Activated T-cell treated with anti-CD3 and anti-CD28 coated beads, Interleukin-2, amount 50 U/mL, for 1 hour (primary cell): ENCODE measurements at regions not wholly inside any gene's neighbourhood (a gene's known extent, or its start where the extent isn't known, plus 50 kb on each side); places are given as distances from the start of the nearest gene placed in this dataset.
"Not testable (repeated sequence)": the region's sequence is repeated elsewhere in the genome, so short reads cannot be mapped to it uniquely, and the experiment has no call there.

ENCODE experiments used
- DNase-seq: peaks from one replicate; pipeline ENCODE4 v3.0.0-alpha.2; 2020

DNA sequence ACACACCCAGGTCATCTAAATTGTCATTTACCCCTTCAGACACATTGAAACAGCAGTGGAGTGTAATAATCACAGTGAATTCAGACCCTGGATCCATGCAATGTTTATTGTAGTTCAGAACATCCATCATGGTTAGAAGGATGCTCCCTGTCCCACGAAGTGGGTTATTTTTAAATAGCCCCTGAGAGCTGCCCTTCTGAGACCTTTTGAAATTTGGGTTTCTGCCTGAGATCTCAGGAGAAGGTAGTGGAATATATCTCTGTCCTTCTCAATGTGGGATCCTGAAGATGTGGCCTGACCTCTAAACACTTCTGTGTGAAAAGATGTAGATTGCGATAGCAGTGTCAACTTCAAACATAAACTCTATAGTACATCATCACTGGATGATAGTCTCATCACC is 1080.6 kb downstream of the TMEM121 start:
- no peak for DNase-seq

DNA sequence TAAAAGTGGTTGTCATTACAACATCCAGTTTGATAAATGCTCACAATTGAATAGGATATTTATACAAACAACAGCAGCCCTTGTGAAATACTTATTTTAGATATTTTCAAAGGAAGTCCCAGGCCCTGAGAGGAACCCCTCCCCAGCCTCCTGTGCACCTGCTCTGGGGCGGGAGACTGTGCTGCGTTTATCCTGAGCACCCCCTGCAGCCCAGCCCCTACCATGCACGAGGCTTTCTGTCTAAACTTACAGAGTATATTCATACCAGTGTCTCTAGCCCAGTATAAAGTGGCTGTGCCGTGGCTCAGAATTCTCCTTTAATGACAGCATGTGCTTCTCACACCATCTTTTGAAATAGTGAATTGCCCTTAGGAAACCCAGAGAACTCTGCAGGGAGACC is 1084.3 kb downstream of the TMEM121 start:
- DNase-seq, result no peak

DNA sequence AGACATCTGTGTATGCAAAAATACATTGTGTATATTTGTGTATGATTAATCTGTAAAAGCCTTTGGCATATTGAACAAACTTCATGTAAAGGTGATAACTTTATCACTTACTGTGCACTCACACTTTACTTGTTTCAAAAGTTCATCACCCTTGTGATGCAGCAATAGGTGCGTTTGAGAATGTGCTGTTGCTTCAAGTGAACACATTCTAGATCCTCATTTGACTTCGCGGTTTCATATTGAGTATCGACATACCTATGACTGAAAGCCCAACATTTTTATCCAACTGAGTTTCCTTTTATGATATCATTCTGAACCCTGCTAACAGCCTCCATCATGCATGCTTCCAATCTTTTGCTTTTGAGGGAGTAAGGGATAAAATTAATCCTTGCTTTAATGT is 1086.9 kb downstream of the TMEM121 start:
- no peak for DNase-seq

DNA sequence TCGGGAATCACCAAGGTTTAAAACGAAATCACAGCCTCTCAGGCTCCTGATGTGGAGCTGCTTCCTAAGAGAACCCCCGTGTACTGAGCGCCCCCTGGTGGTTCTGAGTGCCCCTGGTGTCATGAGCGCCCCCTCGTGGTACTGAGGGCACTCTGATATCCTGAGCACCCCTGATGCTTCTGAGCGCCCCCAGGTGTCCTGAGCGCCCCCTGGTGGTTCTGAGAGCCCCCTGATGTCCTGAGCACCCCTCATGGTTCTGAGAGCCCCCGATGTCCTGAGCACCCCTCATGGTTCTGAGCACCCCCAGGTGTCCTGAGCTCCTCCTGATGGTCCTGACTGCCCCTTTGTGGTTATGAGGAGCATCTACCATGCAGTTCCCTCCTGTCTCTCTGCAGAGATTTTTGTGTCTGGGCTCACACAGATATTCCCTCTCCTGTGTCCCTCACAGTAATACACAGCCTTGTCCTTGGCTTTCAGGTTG is 1092.1 kb downstream of the TMEM121 start:
- DNase-seq, result peak; percentile 85

- no peak for DNase-seq
These were observed 1093.2 kb downstream of the TMEM121 start for GRCh38 chr14:106619606-106620005.

DNA sequence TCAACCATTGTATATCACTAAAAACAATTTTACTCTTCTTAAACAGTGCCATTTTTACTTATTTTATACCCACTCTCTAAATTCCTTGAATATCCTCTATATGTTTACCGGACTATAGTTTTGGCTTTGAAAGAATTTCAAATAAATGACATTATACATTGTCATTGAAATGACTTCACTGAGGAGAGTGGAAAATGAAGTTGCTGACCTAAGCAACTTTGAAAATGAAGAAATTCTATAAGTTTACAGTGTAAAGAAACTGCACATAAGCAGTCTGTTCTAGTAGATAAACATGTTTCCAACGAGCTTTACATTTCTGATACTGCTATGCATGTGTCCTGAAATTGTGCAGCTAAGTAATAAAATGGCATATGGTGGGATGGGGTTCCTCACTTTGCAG is 1094.0 kb downstream of the TMEM121 start:
- DNase-seq, result no peak

DNA sequence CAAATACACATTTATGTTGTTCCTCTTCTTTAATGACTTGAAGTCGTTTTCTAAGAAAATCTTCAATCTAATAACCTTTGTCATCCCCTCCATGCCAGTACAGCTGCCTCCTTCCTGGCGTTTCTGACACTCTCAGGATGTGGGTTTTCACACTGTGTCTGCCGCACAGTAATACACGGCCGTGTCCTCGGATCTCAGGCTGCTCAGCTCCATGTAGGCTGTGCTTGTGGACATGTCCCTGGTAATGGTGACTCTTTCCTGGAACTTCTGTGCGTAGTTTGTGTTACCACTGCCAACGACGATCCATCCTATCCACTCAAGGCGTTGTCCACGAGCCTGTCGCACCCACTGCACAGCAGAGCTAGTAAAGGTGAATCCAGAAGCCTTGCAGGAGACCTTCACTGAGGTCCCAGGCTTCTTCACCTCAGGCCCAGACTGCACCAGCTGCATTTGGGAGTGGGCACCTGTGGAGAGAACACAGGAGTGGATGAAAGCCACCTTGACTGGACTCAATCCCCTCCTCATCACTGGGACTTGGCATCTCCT is 1095.9 kb downstream of the TMEM121 start:
- DNase-seq, result peak; percentile 36

DNA sequence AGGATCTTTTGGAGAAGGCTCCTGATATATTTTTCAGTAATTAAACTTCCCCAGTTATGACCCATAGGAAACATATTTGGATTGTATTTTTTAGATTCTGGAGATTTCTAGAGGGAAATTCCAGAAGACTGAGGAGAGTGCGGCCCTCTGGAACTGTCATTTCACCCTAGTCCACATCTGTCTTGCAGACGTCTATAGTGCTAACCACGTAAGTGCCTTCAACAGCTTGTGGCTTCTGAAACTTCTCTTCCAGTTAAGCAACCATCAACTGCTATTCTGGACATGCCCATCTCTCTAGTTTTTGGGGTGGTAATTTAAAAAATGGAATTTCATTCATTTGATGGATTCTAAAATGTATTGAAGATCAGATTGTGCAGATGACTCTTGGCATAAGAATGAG is 1098.8 kb downstream of the TMEM121 start:
- no peak for DNase-seq

GRCh38 chr14:106626469-106626868 is 1100.1 kb downstream of the TMEM121 start:
- not testable (repeated sequence) for DNase-seq

DNA sequence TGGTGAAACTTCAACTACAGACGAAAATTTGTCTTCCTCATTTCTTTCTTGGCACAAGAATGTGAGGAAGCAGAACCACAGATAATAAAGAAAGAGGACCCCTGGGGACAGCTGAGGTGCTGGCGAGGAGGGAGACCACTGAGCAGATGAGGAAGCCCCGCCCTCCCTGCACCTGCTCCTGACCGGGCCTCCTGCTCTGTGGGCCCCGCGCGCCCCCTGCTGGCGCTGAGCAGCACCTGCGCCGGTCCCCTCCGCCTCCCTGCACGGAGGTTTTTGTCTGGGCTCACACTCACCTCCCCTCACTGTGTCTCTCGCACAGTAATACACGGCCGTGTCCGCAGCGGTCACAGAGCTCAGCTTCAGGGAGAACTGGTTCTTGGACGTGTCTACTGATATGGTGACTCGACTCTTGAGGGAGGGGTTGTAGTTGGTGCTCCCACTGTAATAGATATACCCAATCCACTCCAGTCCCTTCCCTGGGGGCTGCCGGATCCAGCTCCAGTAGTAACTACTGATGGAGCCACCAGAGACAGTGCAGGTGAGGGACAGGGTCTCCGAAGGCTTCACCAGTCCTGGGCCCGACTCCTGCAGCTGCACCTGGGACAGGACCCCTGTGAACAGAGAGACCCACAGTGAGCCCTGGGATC is 1100.7 kb downstream of the TMEM121 start:
- DNase-seq, result peak; percentile 83

- no peak for DNase-seq
These were observed 1105.5 kb downstream of the TMEM121 start for GRCh38 chr14:106631879-106632278.

GRCh38 chr14:106633721-106634120 is 1107.3 kb downstream of the TMEM121 start:
- no peak for DNase-seq

DNA sequence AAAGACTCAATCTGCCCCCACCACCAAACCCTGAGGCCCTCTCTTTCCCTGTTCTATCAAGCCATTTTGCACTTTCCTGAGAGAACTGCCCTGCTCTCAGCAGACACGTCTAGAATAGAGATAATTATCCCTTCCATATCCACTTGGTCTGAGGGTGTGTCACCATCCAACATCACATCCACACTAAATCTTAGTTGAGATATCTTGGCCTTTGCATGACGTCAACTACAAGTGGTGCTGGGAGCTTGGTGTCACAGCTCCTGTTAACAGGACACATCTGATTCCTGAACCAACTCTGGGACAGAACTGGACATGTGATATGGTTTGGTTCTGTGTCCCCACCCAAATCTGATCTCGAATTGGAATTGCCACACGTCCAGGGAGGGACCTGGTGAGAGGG is 1109.2 kb downstream of the TMEM121 start:
- DNase-seq, result no peak

- not testable (repeated sequence) for DNase-seq
These were observed 1112.5 kb downstream of the TMEM121 start for GRCh38 chr14:106638786-106639452.

GRCh38 chr14:106642090-106642489 is 1115.7 kb downstream of the TMEM121 start:
- DNase-seq, result no peak

- DNase-seq, result not testable (repeated sequence)
These were observed 1116.6 kb downstream of the TMEM121 start for GRCh38 chr14:106642971-106643370.

GRCh38 chr14:106648874-106649273 is 1122.5 kb downstream of the TMEM121 start:
- not testable (repeated sequence) for DNase-seq

GRCh38 chr14:106651016-106651415 is 1124.6 kb downstream of the TMEM121 start:
- no peak for DNase-seq

- DNase-seq, result no peak
These were observed 1126.1 kb downstream of the TMEM121 start for GRCh38 chr14:106652494-106652893.

DNA sequence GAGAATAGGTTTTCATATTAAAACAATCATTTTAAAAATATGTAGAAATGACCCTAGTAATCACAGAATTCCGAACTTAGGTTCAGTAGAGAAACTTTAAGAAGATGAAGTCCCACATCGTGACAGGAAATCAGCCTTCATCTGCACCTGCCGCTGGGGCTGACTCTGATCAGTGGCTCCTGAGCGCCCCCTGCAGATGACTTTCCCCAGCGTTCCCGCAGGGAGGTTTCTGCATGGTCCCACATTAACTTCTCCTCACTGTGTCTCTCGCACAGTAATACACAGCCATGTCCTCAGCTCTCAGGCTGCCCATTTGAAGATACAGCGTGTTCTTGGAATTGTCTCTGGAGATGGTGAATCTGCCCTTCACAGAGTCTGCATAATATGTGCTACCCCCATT is 1131.1 kb downstream of the TMEM121 start:
- DNase-seq, result peak; percentile 70

DNA sequence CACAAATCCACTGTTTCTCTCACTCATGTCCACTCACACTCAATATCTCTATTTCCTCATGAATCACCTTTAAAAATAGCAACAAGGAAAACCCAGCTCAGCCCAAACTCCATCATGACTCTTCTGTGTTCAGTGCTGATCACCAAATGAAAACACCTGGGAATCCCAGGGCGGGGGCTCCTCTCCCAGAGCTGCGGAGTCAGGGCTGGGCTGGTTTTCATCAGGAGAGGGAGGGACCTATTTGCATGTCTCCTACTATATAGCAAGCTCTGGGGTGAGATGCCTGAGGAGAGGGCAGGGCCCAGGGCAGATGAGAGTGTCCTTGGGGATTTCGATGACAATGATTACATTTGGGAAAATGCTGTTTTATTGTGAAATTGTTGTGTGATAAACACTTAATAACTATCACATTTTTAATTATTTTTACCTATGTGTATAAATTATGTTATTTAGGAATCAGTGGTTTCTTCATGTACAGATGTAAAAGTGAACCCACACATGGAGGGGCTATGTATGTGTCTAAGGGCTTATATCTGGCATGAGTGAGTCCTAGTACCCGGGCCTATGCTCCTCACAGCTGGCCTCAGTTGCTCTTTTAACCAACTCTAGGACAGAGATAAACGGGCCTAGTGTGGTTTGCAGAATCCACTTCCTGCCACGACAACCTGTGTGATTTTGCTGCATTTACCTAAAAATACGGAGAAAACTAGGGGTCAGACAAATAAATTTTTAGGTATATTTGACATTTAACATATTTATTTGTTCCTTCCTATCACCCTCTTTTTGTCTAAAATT is 1131.9 kb downstream of the TMEM121 start:
- not testable (repeated sequence) for DNase-seq

DNA sequence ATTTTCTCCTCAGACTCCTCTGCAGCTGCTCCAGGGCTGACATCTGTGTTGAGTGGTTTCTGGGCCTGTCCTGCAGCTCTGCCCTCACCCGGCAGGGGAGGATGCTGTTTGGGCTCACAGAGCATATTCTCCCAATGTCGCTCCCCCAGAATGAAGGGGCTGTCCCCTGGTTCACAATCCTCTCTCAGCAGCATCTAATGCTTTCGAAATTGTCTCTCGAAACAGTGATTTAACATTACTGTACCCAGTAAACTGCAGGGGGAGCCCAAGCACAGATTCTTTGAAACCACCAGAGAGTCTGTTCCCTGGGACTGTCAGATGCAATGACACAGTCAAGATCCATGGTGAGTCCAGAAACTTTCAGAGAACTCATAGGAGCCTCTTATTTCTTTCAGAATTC is 1135.2 kb downstream of the TMEM121 start:
- DNase-seq, result peak; percentile 40

GRCh38 chr14:106662936-106663550 is 1136.7 kb downstream of the TMEM121 start:
- DNase-seq, result no peak
